GM12878 (cell line): ENCODE measurements at regions not wholly inside any gene's neighbourhood (a gene's known extent, or its start where the extent isn't known, plus 50 kb on each side); places are given as distances from the start of the nearest gene placed in this dataset.

Experiments
- ATAC-seq: fragments of 200-7000 bp; cut with Tn5 transposase; 3 replicates; pipeline ENCODE4 v1.9.1; 2020; ENCODE audit warnings: mild to moderate bottlenecking, moderate library complexity
- BruUV-seq: library from RNA; stranded (reverse); fragments of 400-500 nt; replicated peaks from 2 replicates; lab custom pipeline; 2021; lab: Mats Ljungman, UMichigan
- CTCF ChIA-PET: fragments of 300-600 bp; sonication (Branson Sonifier 250); formaldehyde crosslinking; extraction: SDS; loops from one replicate; lab custom pipeline; 2021; ENCODE audit warnings: inconsistent platforms; lab: Yijun Ruan, JAX
- POLR2A ChIA-PET: fragments of 350-600 bp; formaldehyde crosslinking; extraction: SDS; loops from one replicate; lab custom pipeline; 2021; ENCODE audit warnings: inconsistent platforms; lab: Charles Lee
- RAD21 ChIA-PET: fragments of 300-600 bp; sonication (Branson Sonifier 250); formaldehyde crosslinking; loops from one replicate; lab custom pipeline; 2023; ENCODE audit warnings: antibody characterized with exemption; ENCODE audit not compliant: unreplicated experiment; lab: Charles Lee
- SMC1A ChIA-PET: fragments of 300-600 bp; sonication (Branson Sonifier 250); formaldehyde crosslinking; loops from one replicate; lab custom pipeline; 2023; ENCODE audit not compliant: unreplicated experiment, uncharacterized antibody; lab: Charles Lee
- DNase-seq: peaks from one replicate; pipeline ENCODE4 v3.0.0-alpha.2; 2011; ENCODE audit warnings: low read depth, low spot score
- FAIRE-seq: peaks from 3 replicates; lab custom pipeline; 2011; peaks lifted over from hg19 to GRCh38; lab: Jason Lieb, UNC
- H2AFZ ChIP-seq: 2 replicates; pipeline ENCODE4 v1.6.0; 2011; ENCODE audit warnings: low read depth, low read length, control low read depth; ENCODE audit not compliant: control insufficient read depth
- H3K27ac ChIP-seq: 2 replicates; pipeline ENCODE4 v1.5.1; 2011; ENCODE audit warnings: control low read depth; ENCODE audit not compliant: control insufficient read depth, insufficient read depth
- H3K27me3 ChIP-seq, 2 experiments: replicated peaks in 1 of 2; 2 replicates each; pipeline versions ENCODE4 v1.6.0 to v1.6.1; 2011; ENCODE audit warnings: low read length in 1 of 2; ENCODE audit not compliant: control insufficient read depth in 2 of 2, insufficient read depth in 2 of 2
- H3K36me3 ChIP-seq, 2 experiments: 2 replicates each; pipeline ENCODE4 v1.5.1; 2011; ENCODE audit warnings: low read length in 1 of 2; ENCODE audit not compliant: control insufficient read depth in 2 of 2, insufficient read depth in 2 of 2
- H3K4me1 ChIP-seq: 2 replicates; pipeline ENCODE4 v1.6.1; 2011; ENCODE audit warnings: mild to moderate bottlenecking, low read length, moderate library complexity, mixed read lengths; ENCODE audit not compliant: control insufficient read depth, insufficient read depth
- H3K4me2 ChIP-seq: 2 replicates; pipeline ENCODE4 v1.6.0; 2011; ENCODE audit warnings: control low read depth; ENCODE audit not compliant: control insufficient read depth, insufficient read depth
- H3K4me3 ChIP-seq: fragments of 200-600 bp; sonication (generic); 2 replicates; pipeline ENCODE4 v1.5.1; 2016
- H3K79me2 ChIP-seq: 2 replicates; pipeline ENCODE4 v1.6.0; 2011; ENCODE audit warnings: low read length; ENCODE audit not compliant: control insufficient read depth, insufficient read depth
- H3K9ac ChIP-seq: 2 replicates; pipeline ENCODE4 v1.8.0; 2011; ENCODE audit warnings: low read length, control low read depth, mixed read lengths; ENCODE audit not compliant: control insufficient read depth, insufficient read depth
- H3K9me3 ChIP-seq: replicated peaks from 3 replicates; pipeline ENCODE4 v1.5.1; 2011; ENCODE audit warnings: mild to moderate bottlenecking, low read length; ENCODE audit not compliant: control insufficient read depth, insufficient read depth
- H4K20me1 ChIP-seq: 2 replicates; pipeline ENCODE4 v1.6.0; 2011; ENCODE audit not compliant: control insufficient read depth, insufficient read depth
- ATF7 ChIP-seq: fragments of 450-650 bp; IDR thresholded peaks from 2 replicates; pipeline ENCODE4 v1.6.1; 2016; ENCODE audit warnings: low read depth, mild to moderate bottlenecking
- HDAC6 ChIP-seq: fragments of 200-600 bp; sonication (generic); IDR thresholded peaks from one replicate; pipeline ENCODE4 v1.8.0; 2017; ENCODE audit warnings: antibody characterized with exemption; ENCODE audit not compliant: unreplicated experiment
- MYC ChIP-seq: IDR thresholded peaks from 2 replicates; pipeline ENCODE4 v1.6.1; 2011; ENCODE audit warnings: mild to moderate bottlenecking, low read length, moderate library complexity, inconsistent platforms; ENCODE audit not compliant: insufficient read depth, insufficient replicate concordance, insufficient read length, severe bottlenecking
- SMAD1 ChIP-seq: fragments of 450-650 bp; IDR thresholded peaks from 2 replicates; pipeline ENCODE4 v1.6.1; 2018; ENCODE audit warnings: mild to moderate bottlenecking, low read depth; ENCODE audit not compliant: partially characterized antibody
- ZNF24 ChIP-seq: fragments of 450-650 bp; IDR thresholded peaks from 2 replicates; pipeline ENCODE4 v1.6.1; 2017; ENCODE audit warnings: antibody characterized with exemption, mild to moderate bottlenecking
- WGBS: methylation state at CpG from one replicate; pipeline ENCODE4 v1.1.6; 2016; ENCODE audit warnings: low lambda C conversion rate; ENCODE audit not compliant: insufficient replicate concordance, insufficient coverage; ENCODE audit errors: missing lambda C conversion rate; 5-methylcytosine and 5-hydroxymethylcytosine counted together
- in situ Hi-C: fragments of 300-500 bp; cut with MboI; formaldehyde crosslinking; loops from 9 replicates; pipeline ENCODE4 v1.14.3; 2018; ENCODE audit warnings: mixed read lengths
- intact Hi-C: fragments of 100-400 bp; cut with micrococcal nuclease; formaldehyde crosslinking; loops from one replicate; pipeline ENCODE4 v1.14.2; 2022; ENCODE audit not compliant: unreplicated experiment
- TF ChIP-seq, protein P1 (sequence below): IDR thresholded peaks from 2 replicates; pipeline ENCODE4 v1.6.1; 2011; ENCODE audit warnings: mild to moderate bottlenecking, low read depth, low read length, moderate library complexity; ENCODE audit not compliant: insufficient replicate concordance
- TF ChIP-seq, protein P2 (sequence below): fragments of 450-650 bp; IDR thresholded peaks from 2 replicates; pipeline ENCODE4 v1.6.1; 2017; ENCODE audit warnings: antibody characterized with exemption, mild to moderate bottlenecking, moderate library complexity
- TF ChIP-seq, protein P3 (sequence below): fragments of 450-650 bp; IDR thresholded peaks from 2 replicates; pipeline ENCODE4 v1.6.1; 2017; ENCODE audit warnings: mild to moderate bottlenecking

DNA sequence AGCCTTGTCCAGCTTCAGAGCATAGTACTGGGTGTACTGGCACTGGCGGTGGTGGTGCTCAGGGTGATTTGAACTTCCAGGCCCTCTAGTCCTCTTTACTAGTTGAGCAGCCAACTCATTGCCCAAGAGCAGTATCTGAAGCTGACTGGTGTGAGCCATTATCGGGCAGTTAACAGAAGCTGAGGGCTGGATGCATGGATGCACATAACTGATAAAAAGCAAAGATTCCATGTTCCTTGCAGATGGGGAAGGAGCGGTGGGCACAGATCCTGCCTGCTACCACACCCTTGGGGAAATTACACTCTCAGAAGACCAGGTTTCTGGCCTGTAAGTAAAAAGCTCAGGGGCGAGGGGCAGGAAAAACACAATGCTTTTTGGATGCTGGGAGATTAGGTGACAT is 499.4 kb upstream of the ARGLU1 start:
- Histone ChIP-seq H4K20me1 (no peaks in the 10 kb centered on the region), H2AFZ (no peak overlapping the region), H3K27ac (no peak overlapping the region), H3K9me3 (no peaks in the 10 kb centered on the region), H3K4me3 (no peak overlapping the region), H3K79me2 (no peaks in the 10 kb centered on the region), H3K4me2 (no peak overlapping the region), H3K9ac (no peak overlapping the region), H3K36me3 (no peaks in the 10 kb centered on the region), H3K4me1 (no peaks in the 10 kb centered on the region), H3K27me3 (no peaks in the 10 kb centered on the region)
- intact Hi-C loops (no loop called here), in situ Hi-C loops (no loop called here)
- SMC1A ChIA-PET, result interaction anchor here (1.2 to 1.3 kb wide), 2 partner anchors 41 to 53 kb away, joined by 3 read pairs; no protein-coding TSS in a partner anchor
- RAD21 ChIA-PET, result interaction anchor here (1.3 kb wide), 1 partner anchor 76 kb away, joined by 3 read pairs; no protein-coding TSS in a partner anchor
- ATAC-seq (no peak), DNase-seq (no peak), FAIRE-seq (no peak)
- CTCF ChIA-PET, result no interaction called here
- POLR2A ChIA-PET, result no interaction called here
- WGBS, result 18% methylated on average over 4 of the region's 4 CpGs
- no TSS peak for BruUV-seq
- TF ChIP-seq ZNF24, result no peak
- TF ChIP-seq, all 136 proteins: peak for 0

DNA sequence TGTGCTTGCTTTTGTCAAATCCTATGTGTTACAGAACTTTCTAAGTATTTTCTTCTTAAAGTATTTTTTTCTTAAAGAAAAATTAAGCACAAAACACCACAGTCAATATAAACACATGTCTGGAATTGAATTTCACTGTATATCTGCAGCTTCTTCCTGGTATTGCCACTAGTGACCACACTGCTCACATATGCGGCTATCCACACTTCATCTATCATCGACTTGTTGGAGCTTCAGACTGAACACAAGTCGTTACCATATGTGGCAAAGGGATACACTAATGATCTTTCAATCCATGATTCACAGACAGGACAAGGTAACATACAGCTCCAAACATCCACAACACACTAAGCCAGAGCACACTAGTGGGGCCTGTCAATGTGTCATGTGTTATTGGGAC is 498.4 kb upstream of the ARGLU1 start:
- no peaks in the 10 kb centered on the region for H3K27me3 ChIP-seq
- H3K4me2 ChIP-seq, result no peak overlapping the region
- RAD21 ChIA-PET, result no interaction called here
- H3K36me3 ChIP-seq, result no peaks in the 10 kb centered on the region
- intact Hi-C loops (no loop called here), in situ Hi-C loops (no loop called here)
- SMC1A ChIA-PET, result interaction anchor here (1.0 to 1.3 kb wide), 2 partner anchors 21 to 40 kb away, joined by 3 read pairs; no protein-coding TSS in a partner anchor
- CTCF ChIA-PET, result no interaction called here
- DNase-seq, result no peak
- no peaks in the 10 kb centered on the region for H3K4me1 ChIP-seq
- no peak for ATAC-seq
- no peaks in the 10 kb centered on the region for H3K9me3 ChIP-seq
- H3K79me2 ChIP-seq, result no peaks in the 10 kb centered on the region
- H2AFZ ChIP-seq, result no peak overlapping the region
- POLR2A ChIA-PET, result no interaction called here
- no peaks in the 10 kb centered on the region for H4K20me1 ChIP-seq
- WGBS, result 42% methylated on average over 3 of the region's 3 CpGs
- no peak for FAIRE-seq
- H3K9ac ChIP-seq, result no peak overlapping the region
- no TSS peak for BruUV-seq
- no peak overlapping the region for H3K4me3 ChIP-seq
- no peak overlapping the region for H3K27ac ChIP-seq
- TF ChIP-seq, protein P1, sequence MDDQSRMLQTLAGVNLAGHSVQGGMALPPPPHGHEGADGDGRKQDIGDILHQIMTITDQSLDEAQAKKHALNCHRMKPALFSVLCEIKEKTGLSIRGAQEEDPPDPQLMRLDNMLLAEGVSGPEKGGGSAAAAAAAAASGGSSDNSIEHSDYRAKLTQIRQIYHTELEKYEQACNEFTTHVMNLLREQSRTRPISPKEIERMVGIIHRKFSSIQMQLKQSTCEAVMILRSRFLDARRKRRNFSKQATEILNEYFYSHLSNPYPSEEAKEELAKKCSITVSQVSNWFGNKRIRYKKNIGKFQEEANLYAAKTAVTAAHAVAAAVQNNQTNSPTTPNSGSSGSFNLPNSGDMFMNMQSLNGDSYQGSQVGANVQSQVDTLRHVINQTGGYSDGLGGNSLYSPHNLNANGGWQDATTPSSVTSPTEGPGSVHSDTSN, result no peak
- no peak for TF ChIP-seq ATF7
- no peak for TF ChIP-seq MYC
- no peak for TF ChIP-seq HDAC6
- TF ChIP-seq, protein P2, sequence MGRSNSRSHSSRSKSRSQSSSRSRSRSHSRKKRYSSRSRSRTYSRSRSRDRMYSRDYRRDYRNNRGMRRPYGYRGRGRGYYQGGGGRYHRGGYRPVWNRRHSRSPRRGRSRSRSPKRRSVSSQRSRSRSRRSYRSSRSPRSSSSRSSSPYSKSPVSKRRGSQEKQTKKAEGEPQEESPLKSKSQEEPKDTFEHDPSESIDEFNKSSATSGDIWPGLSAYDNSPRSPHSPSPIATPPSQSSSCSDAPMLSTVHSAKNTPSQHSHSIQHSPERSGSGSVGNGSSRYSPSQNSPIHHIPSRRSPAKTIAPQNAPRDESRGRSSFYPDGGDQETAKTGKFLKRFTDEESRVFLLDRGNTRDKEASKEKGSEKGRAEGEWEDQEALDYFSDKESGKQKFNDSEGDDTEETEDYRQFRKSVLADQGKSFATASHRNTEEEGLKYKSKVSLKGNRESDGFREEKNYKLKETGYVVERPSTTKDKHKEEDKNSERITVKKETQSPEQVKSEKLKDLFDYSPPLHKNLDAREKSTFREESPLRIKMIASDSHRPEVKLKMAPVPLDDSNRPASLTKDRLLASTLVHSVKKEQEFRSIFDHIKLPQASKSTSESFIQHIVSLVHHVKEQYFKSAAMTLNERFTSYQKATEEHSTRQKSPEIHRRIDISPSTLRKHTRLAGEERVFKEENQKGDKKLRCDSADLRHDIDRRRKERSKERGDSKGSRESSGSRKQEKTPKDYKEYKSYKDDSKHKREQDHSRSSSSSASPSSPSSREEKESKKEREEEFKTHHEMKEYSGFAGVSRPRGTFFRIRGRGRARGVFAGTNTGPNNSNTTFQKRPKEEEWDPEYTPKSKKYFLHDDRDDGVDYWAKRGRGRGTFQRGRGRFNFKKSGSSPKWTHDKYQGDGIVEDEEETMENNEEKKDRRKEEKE, result no peak
- TF ChIP-seq, protein P3, sequence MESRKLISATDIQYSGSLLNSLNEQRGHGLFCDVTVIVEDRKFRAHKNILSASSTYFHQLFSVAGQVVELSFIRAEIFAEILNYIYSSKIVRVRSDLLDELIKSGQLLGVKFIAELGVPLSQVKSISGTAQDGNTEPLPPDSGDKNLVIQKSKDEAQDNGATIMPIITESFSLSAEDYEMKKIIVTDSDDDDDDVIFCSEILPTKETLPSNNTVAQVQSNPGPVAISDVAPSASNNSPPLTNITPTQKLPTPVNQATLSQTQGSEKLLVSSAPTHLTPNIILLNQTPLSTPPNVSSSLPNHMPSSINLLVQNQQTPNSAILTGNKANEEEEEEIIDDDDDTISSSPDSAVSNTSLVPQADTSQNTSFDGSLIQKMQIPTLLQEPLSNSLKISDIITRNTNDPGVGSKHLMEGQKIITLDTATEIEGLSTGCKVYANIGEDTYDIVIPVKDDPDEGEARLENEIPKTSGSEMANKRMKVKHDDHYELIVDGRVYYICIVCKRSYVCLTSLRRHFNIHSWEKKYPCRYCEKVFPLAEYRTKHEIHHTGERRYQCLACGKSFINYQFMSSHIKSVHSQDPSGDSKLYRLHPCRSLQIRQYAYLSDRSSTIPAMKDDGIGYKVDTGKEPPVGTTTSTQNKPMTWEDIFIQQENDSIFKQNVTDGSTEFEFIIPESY, result no peak
- TF ChIP-seq SMAD1, result no peak
